Endothelial cell of umbilical vein (primary cell): ENCODE measurements at regions not wholly inside any gene's neighbourhood (a gene's known extent, or its start where the extent isn't known, plus 50 kb on each side); places are given as distances from the start of the nearest gene placed in this dataset.

Experiments used
- BruUV-seq: library from RNA; stranded (reverse); fragments of 400-500 nt; replicated peaks from 2 replicates; lab custom pipeline; 2021; lab: Mats Ljungman, UMichigan
- CTCF ChIA-PET: fragments of 300-600, 350-600 bp; sonication (Branson Sonifier 250); formaldehyde crosslinking; loops from one replicate; lab custom pipeline; 2021; ENCODE audit warnings: antibody characterized with exemption, inconsistent platforms; lab: Charles Lee
- POLR2A ChIA-PET: fragments of 300-600, 350-600 bp; sonication (Branson Sonifier 250); formaldehyde crosslinking; loops from one replicate; lab custom pipeline; 2021; ENCODE audit warnings: antibody characterized with exemption, inconsistent platforms; lab: Charles Lee
- DNase-seq: peaks from one replicate; pipeline ENCODE4 v3.0.0-alpha.2; 2011; ENCODE audit warnings: low read depth, low spot score
- FAIRE-seq: peaks from 2 replicates; lab custom pipeline; 2011; peaks lifted over from hg19 to GRCh38; lab: Jason Lieb, UNC
- H2AFZ ChIP-seq: 2 replicates; pipeline ENCODE4 v1.6.0; 2012; ENCODE audit warnings: low read depth, low read length, control low read depth, inconsistent platforms
- H3K27ac ChIP-seq: 2 replicates; pipeline ENCODE4 v1.5.1; 2011; ENCODE audit warnings: low read depth, mild to moderate bottlenecking, control low read depth, low read length, moderate library complexity; ENCODE audit not compliant: insufficient read depth
- H3K27me3 ChIP-seq, 2 experiments: 2 replicates each; pipeline versions ENCODE4 v1.6.0 to v1.6.1; 2011; ENCODE audit warnings: low read length in 2 of 2, mixed read lengths in 1 of 2; ENCODE audit not compliant: control insufficient read depth in 2 of 2, insufficient read depth in 2 of 2
- H3K36me3 ChIP-seq, 2 experiments: 2 replicates in 1 of 2; 3 replicates in 1 of 2; pipeline ENCODE4 v1.5.1; 2011; ENCODE audit warnings: low read length in 2 of 2, mild to moderate bottlenecking in 1 of 2, moderate library complexity in 1 of 2; ENCODE audit not compliant: control insufficient read depth in 2 of 2, insufficient read depth in 2 of 2; ENCODE audit errors: extremely low read depth in 1 of 2
- H3K4me1 ChIP-seq: 3 replicates; pipeline ENCODE4 v1.5.1; 2011; ENCODE audit warnings: mild to moderate bottlenecking, low read length; ENCODE audit not compliant: control insufficient read depth, insufficient read depth; ENCODE audit errors: extremely low read depth
- H3K4me2 ChIP-seq: 2 replicates; pipeline ENCODE4 v1.6.1; 2011; ENCODE audit warnings: low read length, control low read depth, mixed read lengths; ENCODE audit not compliant: insufficient read depth
- H3K4me3 ChIP-seq, 3 experiments: fragments of 200-600 bp in 1 of 3; sonication (generic), shearing (Covaris generic) in 1 of 3; replicated peaks in 1 of 3; 2 replicates each; pipeline ENCODE4 v1.5.1; 2011 to 2016; ENCODE audit warnings: control low read depth in 3 of 3, low read length in 3 of 3, mild to moderate bottlenecking in 2 of 3, inconsistent platforms in 1 of 3, low read depth in 1 of 3, moderate library complexity in 1 of 3; ENCODE audit not compliant: insufficient read depth in 1 of 3
- H3K79me2 ChIP-seq: 2 replicates; pipeline ENCODE4 v1.6.0; 2012; ENCODE audit warnings: low read length, inconsistent platforms; ENCODE audit not compliant: control insufficient read depth, insufficient read depth
- H3K9ac ChIP-seq: replicated peaks from 2 replicates; pipeline ENCODE3; 2011; ENCODE audit warnings: low read length, control low read depth; ENCODE audit not compliant: insufficient read depth; ENCODE audit errors: extremely low read depth
- H3K9me1 ChIP-seq: replicated peaks from 3 replicates; pipeline ENCODE4 v1.6.0; 2011; ENCODE audit warnings: mild to moderate bottlenecking, low read length; ENCODE audit not compliant: control insufficient read depth, insufficient read depth; ENCODE audit errors: extremely low read depth
- H3K9me3 ChIP-seq: replicated peaks from 2 replicates; pipeline ENCODE4 v1.5.1; 2012; ENCODE audit warnings: low read length, inconsistent platforms; ENCODE audit not compliant: control insufficient read depth, insufficient read depth
- H4K20me1 ChIP-seq: replicated peaks from 2 replicates; pipeline ENCODE3; 2011; ENCODE audit warnings: mild to moderate bottlenecking, low read length; ENCODE audit not compliant: control insufficient read depth, insufficient read depth; ENCODE audit errors: extremely low read depth
- CTCF ChIP-seq, 2 donors: IDR thresholded peaks; 1 replicate in 1 of 2; 2 replicates in 1 of 2; pipeline ENCODE4 v1.5.1; 2011; ENCODE audit warnings: low read length in 2 of 2, mild to moderate bottlenecking in 2 of 2, moderate library complexity in 2 of 2, control low read depth in 1 of 2, inconsistent platforms in 1 of 2, low read depth in 1 of 2; ENCODE audit not compliant: insufficient read depth in 1 of 2; ENCODE audit errors: extremely low read depth in 1 of 2
- EZH2 ChIP-seq: IDR thresholded peaks from 2 replicates; pipeline ENCODE4 v1.6.1; 2012; ENCODE audit warnings: borderline replicate concordance, low read depth, mild to moderate bottlenecking, moderate library complexity, low read length, inconsistent platforms; ENCODE audit not compliant: severe bottlenecking
- FOS ChIP-seq: IDR thresholded peaks from 2 replicates; pipeline ENCODE4 v1.6.1; 2011; ENCODE audit warnings: mild to moderate bottlenecking, low read length, moderate library complexity, borderline replicate concordance; ENCODE audit not compliant: insufficient read depth
- GATA2 ChIP-seq: IDR thresholded peaks from 2 replicates; pipeline ENCODE4 v1.7.0; 2011; ENCODE audit warnings: low read depth, mild to moderate bottlenecking, moderate library complexity, mixed read lengths, low read length; ENCODE audit not compliant: insufficient read length, insufficient read depth
- JUN ChIP-seq: IDR thresholded peaks from 2 replicates; pipeline ENCODE4 v1.6.1; 2011; ENCODE audit warnings: borderline replicate concordance, low read depth; ENCODE audit not compliant: insufficient read length, insufficient read depth
- MAX ChIP-seq: IDR thresholded peaks from 2 replicates; pipeline ENCODE4 v1.6.1; 2011; ENCODE audit not compliant: insufficient read depth, insufficient read length
- MYC ChIP-seq: IDR thresholded peaks from one replicate; pipeline ENCODE4 v1.6.1; 2011; ENCODE audit warnings: mild to moderate bottlenecking, low read depth, low read length
- POLR2A ChIP-seq: IDR thresholded peaks from 2 replicates; pipeline ENCODE4 v1.6.1; 2012; ENCODE audit warnings: low read depth, mild to moderate bottlenecking, control low read depth, low read length
- POLR2AphosphoS5 ChIP-seq: IDR thresholded peaks from 2 replicates; pipeline ENCODE4 v1.6.1; 2012; ENCODE audit warnings: low read depth, mild to moderate bottlenecking, control low read depth, low read length, moderate library complexity; ENCODE audit not compliant: insufficient read depth
- dilution Hi-C: fragments of 300-500 bp; cut with MboI; formaldehyde crosslinking; loops from one replicate; pipeline ENCODE4 v1.15.0; 2019; ENCODE audit warnings: low sequenced_read_pairs; ENCODE audit not compliant: extremely low pct_ligation_motif_present
- intact Hi-C: fragments of 100-400 bp; cut with micrococcal nuclease; formaldehyde crosslinking; loops from one replicate; pipeline ENCODE4 v1.10.0; 2022

- H3K4me2 ChIP-seq: no peak overlapping the region
- H3K36me3 ChIP-seq: no peaks in the 10 kb centered on the region
- TF ChIP-seq POLR2AphosphoS5: no peak
- TF ChIP-seq EZH2: no peak
- H2AFZ ChIP-seq: no peak overlapping the region
- H3K27ac ChIP-seq: no peak overlapping the region
- H3K9ac ChIP-seq: no peak overlapping the region
- no peaks in the 10 kb centered on the region for H3K9me1 ChIP-seq
- dilution Hi-C loops: no loop called here
- H3K79me2 ChIP-seq: no peaks in the 10 kb centered on the region
- no peak for FAIRE-seq
- peaks cover 45% of the 10 kb centered on the region for H3K4me1 ChIP-seq
- no peaks in the 10 kb centered on the region for H3K27me3 ChIP-seq
- intact Hi-C loops: no loop called here
- POLR2A ChIA-PET: interaction anchor here (1.6 to 1.9 kb wide), 2 partner anchors 137 to 229 kb away, joined by 4 to 8 read pairs; no protein-coding TSS in a partner anchor
- CTCF ChIA-PET: interaction anchor here (0.6 to 4.6 kb wide), 9 partner anchors 8 to 491 kb away, joined by 3 to 101 read pairs (median 9); partner anchors contain the start of gene HES1
- no peak for DNase-seq
- H4K20me1 ChIP-seq: no peaks in the 10 kb centered on the region
- no peaks in the 10 kb centered on the region for H3K9me3 ChIP-seq
- H3K4me3 ChIP-seq: no peak overlapping the region
- BruUV-seq: no TSS peak
Measured at GRCh38 chr3:194272221-194272620, 78.9 kb downstream of the CPN2 start.

DNA sequence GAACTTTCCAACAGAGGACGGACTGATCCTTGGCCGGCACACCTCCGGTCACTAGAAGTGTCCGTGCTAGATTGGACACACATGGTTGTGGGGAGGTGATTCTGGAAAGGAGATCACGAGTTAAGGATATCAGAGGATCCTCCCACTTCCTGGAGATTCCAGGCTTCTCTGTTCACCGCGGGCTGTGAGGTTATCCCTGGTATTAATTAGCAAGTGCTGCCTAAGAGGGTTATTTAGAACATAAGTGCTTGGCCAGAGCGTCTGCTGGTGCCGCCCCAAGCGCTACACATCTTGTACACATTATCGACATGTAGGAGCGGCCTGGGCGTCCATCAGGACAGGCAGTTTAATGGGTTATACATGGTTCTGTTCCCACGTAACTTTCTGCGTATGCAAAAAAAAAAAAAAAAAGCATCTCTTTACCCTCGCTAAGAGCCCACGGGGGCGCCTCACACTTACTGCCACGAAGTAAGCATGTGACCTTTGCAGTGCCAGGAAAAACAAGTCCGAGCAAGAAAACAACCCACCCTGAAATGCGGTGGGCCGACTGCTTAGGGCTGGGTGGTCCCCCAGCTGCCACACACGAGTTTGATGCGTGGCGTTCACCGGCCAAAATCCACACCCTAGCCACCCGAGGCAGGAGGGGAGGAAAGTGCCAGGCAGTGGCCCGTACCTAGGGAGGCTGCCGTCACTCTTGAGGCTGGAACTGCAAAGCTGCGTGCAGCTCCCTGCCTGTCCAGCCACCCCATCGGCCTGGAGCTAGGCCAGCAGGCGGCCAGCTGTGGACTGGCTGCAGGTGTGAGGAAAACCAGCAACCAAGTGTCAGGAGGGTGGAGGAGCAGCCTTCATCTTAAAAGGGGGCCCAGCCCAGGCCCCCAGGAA lies 78.0 kb downstream of the CPN2 start:
- H3K79me2 ChIP-seq: no peaks in the 10 kb centered on the region
- intact Hi-C loops (no loop called here), dilution Hi-C loops (no loop called here)
- H3K27ac ChIP-seq: no peak overlapping the region
- no peaks in the 10 kb centered on the region for H3K36me3 ChIP-seq
- ChIA-PET CTCF (interaction anchor here (0.8 to 4.6 kb wide), 7 partner anchors 7 to 136 kb away, joined by 3 to 101 read pairs (median 7); partner anchors contain the start of gene HES1), POLR2A (no interaction called here)
- FAIRE-seq (no peak), DNase-seq (no peak)
- no peaks in the 10 kb centered on the region for H3K9me3 ChIP-seq
- H3K9ac ChIP-seq: no peak overlapping the region
- no peak overlapping the region for H2AFZ ChIP-seq
- TF ChIP-seq FOS (no peak), MAX (no peak), CTCF (IDR thresholded peaks at IDR 0.05; ENCODE audit: extremely low read depth in 1 of 2, insufficient read depth in 1 of 2, low read depth in 1 of 2, low read length in 2 of 2) (no peak), POLR2A (no peak), GATA2 (no peak), MYC (no peak), POLR2AphosphoS5 (no peak), EZH2 (no peak), JUN (no peak)
- H3K4me2 ChIP-seq: no peak overlapping the region
- H3K9me1 ChIP-seq: no peaks in the 10 kb centered on the region
- H3K4me3 ChIP-seq: no peak overlapping the region
- H3K27me3 ChIP-seq: no peaks in the 10 kb centered on the region
- BruUV-seq: no TSS peak
- H4K20me1 ChIP-seq: no peaks in the 10 kb centered on the region
- peaks cover 45% of the 10 kb centered on the region for H3K4me1 ChIP-seq
